ENCODE measurements at regions not wholly inside any gene's neighbourhood (a gene's known extent, or its start where the extent isn't known, plus 50 kb on each side); places are given as distances from the start of the nearest gene placed in this dataset.

GRCh38 chr1:214186103-214186824 is 94.7 kb upstream of the SMYD2 start (continued):
- TF ChIP-seq ZNF462 (CRISPR knock-in tag; IDR thresholded peaks at IDR 0.05): no peak
- no peak for TF ChIP-seq EZH2 (IDR thresholded peaks at IDR 0.05; ENCODE audit: low read depth, unreplicated experiment)
- TF ChIP-seq EZH2phosphoT487 (IDR thresholded peaks at IDR 0.05; ENCODE audit: unreplicated experiment): no peak
- no peak for TF ChIP-seq STAT1 (IDR thresholded peaks at IDR 0.05; ENCODE audit: unreplicated experiment)
- TF ChIP-seq JUNB (IDR thresholded peaks at IDR 0.05; ENCODE audit: unreplicated experiment): no peak

GRCh38 chr1:214187121-214187900 is 93.6 kb upstream of the SMYD2 start:
- Histone ChIP-seq H3F3A (replicated peaks; ENCODE audit: low read depth) (no peaks in the 10 kb centered on the region), H3K79me2 (replicated peaks; ENCODE audit: insufficient read depth) (no peaks in the 10 kb centered on the region), H3K4me3 (peak overlapping the region; percentile 62), H3K27ac (ENCODE audit: low read depth) (no peak overlapping the region), H4K20me1 (replicated peaks; ENCODE audit: insufficient read depth) (peaks cover 6% of the 10 kb centered on the region; the same call in 1 of the 2 replicates), H3K36me3 (ENCODE audit: insufficient read depth) (no peaks in the 10 kb centered on the region), H3K4me2 (peak overlapping the region; percentile 85), H3K9me2 (ENCODE audit: insufficient read depth) (0 out of 2 replicates have a peak, but pooled peaks cover 2% of the 10 kb centered on the region), H3K4me1 (ENCODE audit: insufficient read depth) (peaks cover 5% of the 10 kb centered on the region), H3K27me3 (ENCODE audit: insufficient read depth) (peaks cover 50% of the 10 kb centered on the region), H2AFZ (peak overlapping the region; percentile 90)
- peak overlapping the region; percentile 64 for H3K4me3 Mint-ChIP-seq
- peak; percentile 81 for ATAC-seq
- no peak overlapping the region for H3K27ac Mint-ChIP-seq
- H3K36me3 Mint-ChIP-seq (ENCODE audit: low read depth): no peaks in the 10 kb centered on the region; the same call in 2 of the 3 replicates
- H3K4me1 Mint-ChIP-seq: peaks cover 15% of the 10 kb centered on the region
- TF ChIP-seq EZH2phosphoT487 (IDR thresholded peaks at IDR 0.05; ENCODE audit: unreplicated experiment) (peak; percentile 58), EZH2 (IDR thresholded peaks at IDR 0.05; ENCODE audit: low read depth, unreplicated experiment) (peak; percentile 58), NANOG (IDR thresholded peaks at IDR 0.05; ENCODE audit: borderline replicate concordance) (no peak), ZNF114 (CRISPR knock-in tag; IDR thresholded peaks at IDR 0.05) (no peak), REST (IDR thresholded peaks at IDR 0.05; ENCODE audit: unreplicated experiment) (no peak)
- peaks cover 5% of the 10 kb centered on the region; the same call in 2 of the 3 replicates for H3K9me3 Mint-ChIP-seq
- H3K27me3 Mint-ChIP-seq (ENCODE audit: insufficient read depth, low read depth, poor library complexity): peaks cover 34% of the 10 kb centered on the region
- DNase-seq (ENCODE audit: low spot score): peak; percentile 56

Data from GM23338 (cell line).